HG03139 (cell line): ENCODE measurements at regions not wholly inside any gene's neighbourhood (a gene's known extent, or its start where the extent isn't known, plus 50 kb on each side); places are given as distances from the start of the nearest gene placed in this dataset.

Experiments
- ATAC-seq: cut with Tn5 transposase; IDR thresholded peaks from one replicate; pipeline ENCODE4 v1.9.1; 2021; ENCODE audit not compliant: unreplicated experiment

DNA sequence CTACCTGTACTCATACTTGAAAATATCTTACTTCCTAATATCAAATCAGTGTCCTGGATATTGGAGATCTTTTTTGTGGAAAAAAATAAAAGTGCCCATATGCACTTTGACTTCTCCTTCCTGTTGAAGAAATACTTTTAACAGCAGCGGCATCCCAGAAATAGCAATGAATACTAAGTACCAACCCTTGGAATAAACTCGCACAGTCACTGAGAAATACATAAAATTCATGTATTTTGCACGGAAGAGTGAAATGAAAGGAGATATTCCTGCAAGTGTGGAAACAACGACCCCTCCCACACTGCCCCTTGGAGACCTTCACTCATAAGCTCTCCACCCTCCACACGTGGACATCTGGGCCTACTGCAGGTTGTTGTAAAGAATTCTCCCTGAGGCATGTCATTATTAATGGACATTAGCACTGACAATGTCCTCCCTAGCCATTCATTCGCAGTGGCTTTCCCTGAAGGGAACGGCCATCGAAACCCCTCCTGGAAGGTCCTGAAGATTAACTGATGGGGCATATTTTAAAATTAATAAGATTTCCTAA lies 407.6 kb upstream of the PFKP start:
- ATAC-seq, result no peak

DNA sequence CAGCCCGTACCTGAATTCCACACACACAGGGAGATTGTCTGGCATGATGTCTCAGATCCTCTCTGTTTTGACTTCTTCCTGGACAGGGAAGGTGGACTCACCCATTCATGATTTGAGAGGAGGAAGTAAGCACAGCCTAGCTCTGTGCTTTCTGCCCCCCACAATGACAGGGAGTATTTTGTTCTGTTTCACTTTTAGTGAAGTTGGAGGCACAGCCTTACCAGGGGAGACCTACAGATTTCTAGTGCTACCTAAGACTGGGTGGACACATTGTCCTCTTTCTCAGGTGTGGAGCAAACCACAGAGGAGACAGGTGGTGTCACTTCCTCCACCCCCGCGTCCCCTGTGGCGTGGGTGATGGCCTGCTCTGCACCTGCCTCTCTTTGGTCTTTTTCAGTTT lies 408.6 kb upstream of the PFKP start:
- no peak for ATAC-seq

DNA sequence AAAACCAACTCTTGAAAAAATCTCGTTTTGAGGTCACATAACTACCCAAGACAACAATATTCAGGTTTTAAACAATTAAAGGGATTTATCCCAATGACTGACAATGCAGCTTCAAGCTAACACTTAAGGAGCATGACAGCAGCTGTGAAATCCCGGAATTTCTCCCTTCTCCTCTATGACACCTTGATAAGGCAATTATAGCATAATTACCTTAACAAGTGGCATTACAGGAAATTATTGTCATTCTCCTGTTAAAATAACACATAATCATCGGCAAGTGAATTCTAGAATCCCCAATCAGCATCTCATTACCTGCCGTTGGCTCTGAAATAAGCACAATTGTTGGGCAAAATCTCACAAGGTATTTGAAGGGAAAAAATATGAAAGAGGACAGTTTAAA lies 417.0 kb upstream of the PFKP start:
- ATAC-seq, result no peak

DNA sequence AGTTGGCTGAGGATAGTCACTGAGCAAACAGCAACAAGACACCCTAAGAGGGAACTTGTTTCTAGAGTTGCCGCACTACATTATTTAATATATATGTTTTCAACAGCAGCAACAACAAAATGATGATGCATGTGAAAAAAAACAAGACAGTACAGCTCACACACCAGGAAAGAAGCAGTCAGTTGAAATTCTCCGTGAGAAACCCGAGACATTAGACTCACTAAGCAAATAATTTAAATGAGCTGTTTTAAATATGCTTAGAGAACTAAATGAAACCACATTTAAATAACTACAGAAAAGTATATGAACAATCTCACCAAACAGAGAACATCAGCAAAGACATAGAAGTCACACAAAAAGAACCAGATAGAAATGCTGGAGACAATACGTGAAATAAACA lies 426.3 kb upstream of the PFKP start:
- ATAC-seq, result no peak

DNA sequence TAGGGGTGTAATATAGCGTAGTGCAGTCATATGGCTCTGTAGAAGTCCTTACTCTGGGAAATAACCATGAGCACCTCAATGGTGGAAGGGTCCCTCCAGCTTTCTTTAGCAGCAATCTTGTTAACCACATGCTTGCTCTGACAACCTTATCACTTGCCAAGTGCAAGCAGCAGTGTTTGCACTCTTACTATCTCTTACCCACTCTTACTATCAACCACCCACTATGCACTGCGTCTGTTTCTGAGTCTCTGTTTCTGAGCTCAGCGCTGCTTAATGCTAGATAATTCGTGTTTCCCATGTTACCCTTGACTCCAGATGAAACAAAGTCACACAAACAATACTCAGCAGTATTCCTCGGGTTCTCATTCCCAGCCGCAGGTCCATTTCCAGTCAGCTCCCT lies 433.7 kb upstream of the PFKP start:
- ATAC-seq, result no peak

DNA sequence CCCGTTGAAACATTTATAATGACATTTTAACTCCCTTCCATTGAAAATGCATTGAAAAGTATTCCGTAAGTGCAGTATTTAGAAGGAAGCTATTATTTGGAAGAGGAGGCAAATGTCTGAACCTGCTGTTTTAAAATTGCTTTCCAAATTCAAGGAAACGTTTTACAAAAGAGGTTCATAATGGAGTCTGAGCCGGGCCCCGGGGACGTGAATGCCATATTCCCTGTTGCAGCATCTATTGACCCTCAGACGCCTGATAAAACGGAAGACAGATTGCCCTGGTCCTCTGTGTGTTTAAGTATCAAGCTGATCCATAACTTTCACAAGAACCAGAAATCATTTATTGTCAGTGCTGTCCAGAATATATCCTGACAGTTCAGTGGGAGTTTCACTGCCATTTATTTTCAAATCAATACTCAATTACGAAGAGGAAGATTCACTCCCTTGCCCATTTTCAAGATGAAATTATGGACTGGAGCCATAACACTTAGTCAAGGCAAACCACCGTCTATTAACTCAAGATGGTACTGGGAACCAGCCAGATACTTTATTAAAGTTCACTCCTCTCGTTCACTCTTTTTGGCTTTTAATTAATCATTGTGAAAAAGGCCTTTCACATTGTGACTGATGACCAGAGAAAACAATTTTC lies 435.7 kb upstream of the PFKP start:
- no peak for ATAC-seq

- no peak for ATAC-seq
Observed at GRCh38 chr10:2628705-2629104, 438.6 kb upstream of the PFKP start.

GRCh38 chr10:2627969-2628368 lies 439.4 kb upstream of the PFKP start:
- ATAC-seq, result no peak

DNA sequence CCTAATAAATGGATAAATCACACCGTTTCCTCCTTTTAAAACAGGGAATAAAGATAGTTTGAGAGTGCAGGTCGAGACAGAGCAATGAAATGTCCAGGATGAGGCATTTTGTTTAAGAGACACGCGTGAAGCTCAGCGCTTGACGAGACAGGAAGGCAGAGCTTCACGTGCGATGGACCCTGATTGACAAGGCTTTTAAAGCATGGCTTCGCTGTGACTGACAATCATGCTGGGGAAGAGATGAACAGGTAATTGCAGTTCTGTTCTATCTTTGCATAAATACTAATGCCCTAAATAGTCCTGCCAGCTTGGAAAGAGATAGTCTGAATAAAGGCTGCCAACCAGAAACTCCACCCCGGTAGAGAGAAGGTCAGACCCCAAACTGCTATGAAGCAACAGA lies 442.3 kb upstream of the PFKP start:
- ATAC-seq, result no peak

DNA sequence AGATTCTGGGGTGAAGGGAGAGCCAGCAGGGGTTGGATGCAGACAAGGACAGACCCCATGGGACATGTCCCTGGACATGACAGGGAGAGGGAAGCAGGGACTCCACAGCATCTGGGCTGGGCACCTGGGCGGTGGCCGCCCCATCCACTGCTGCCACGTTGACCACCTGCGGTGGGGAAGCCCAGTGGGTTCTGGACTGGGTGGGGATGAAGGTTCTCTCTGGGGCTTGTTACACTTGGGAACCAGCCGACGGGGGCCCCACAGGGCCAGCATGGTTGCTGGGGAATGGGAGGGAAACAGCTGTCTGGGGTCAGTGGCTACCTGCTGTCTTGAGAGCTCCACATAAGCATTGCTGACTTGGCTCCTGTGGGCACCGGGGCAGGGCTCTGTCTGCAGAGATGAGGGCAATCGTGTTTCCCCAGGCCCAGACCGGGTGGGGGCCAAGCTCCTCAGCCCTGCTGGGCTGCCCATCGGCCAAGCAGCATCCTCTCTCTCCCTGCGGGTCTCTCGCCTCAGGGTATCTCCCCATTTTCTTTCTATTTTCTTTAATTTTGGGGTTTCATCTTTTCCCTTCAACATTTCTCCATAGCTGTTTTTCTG lies 443.6 kb upstream of the PFKP start:
- ATAC-seq, result no peak

GRCh38 chr10:2620827-2621521 lies 446.4 kb upstream of the PFKP start:
- ATAC-seq, result no peak

DNA sequence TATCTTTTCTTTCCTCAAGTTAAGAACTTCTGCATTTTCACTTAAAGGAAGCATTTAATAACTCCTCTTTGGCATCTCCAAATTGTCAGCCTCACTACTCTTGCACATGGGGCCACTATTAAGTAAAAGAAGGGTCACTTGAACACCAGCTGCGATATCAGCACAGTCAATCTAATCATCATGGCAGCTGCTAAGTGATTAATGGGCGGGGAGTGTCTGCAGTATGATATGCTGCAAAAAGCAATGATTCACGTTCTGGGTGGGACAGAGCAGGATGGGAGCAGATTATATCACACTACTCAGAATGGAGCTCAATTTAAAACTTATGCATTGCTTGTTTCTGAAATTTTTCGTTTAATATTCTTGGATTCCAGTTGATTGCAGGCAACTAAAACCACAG lies 447.4 kb upstream of the PFKP start:
- no peak for ATAC-seq

DNA sequence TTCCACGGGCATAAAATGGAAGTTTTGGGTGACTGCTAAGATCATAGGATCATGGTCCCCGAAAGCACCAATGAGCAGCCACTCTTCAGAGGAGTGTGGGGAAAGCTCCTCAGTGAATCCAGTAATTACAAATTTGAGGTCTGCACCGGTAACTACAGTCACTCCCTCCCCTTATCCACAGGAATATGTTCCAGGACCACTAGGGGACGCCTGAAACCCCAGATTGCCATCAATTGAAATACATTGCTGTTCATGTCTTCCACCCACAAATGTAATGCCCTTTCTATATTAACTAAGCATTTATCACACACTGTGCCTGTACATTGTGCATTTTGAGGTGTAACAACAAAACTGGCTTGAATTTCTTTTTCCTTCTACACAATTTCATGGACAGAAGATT lies 447.9 kb upstream of the PFKP start:
- no peak for ATAC-seq

GRCh38 chr10:2618690-2619089 lies 448.7 kb upstream of the PFKP start:
- no peak for ATAC-seq

DNA sequence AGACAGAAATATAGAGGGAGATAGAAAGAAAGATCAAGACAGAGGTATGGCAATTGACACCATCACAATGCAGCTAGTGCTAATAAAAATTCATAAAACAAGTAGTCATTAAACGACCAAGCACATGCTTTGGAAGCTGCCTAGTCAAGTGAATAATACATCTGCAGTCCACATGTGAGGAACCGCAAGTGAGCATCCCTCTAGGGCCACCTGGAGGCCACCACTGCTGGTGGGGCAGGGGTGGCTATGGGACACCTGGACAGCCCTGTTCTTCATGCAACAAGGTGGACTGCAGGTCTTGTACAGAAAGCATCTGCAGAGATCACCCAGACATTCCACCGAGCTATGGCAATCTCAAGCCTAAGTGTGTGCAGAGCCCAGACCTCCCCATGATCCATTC lies 451.1 kb upstream of the PFKP start:
- no peak for ATAC-seq

- no peak for ATAC-seq
Observed at GRCh38 chr10:2611603-2612002, 455.7 kb upstream of the PFKP start.

DNA sequence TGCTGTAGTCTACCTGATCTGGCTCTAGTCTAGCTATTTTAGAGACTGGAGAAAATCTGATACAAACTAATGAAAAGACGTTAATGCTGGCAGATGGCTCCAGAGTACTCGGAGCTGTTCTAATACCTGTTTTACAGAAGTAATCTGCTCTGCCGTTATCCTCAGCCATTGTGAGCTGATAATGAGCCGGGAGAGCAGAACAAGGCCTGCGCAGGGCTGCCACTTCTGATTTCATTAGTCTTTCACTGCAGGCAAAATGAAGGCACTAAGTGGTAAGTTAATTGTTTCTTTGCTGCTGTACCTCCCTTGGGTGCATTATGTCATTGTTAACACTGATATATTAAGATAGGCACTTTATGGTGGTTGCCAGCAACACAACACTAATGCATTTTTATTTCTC lies 456.4 kb upstream of the PFKP start:
- no peak for ATAC-seq

GRCh38 chr10:2604891-2605290 lies 462.5 kb upstream of the PFKP start:
- ATAC-seq, result no peak

DNA sequence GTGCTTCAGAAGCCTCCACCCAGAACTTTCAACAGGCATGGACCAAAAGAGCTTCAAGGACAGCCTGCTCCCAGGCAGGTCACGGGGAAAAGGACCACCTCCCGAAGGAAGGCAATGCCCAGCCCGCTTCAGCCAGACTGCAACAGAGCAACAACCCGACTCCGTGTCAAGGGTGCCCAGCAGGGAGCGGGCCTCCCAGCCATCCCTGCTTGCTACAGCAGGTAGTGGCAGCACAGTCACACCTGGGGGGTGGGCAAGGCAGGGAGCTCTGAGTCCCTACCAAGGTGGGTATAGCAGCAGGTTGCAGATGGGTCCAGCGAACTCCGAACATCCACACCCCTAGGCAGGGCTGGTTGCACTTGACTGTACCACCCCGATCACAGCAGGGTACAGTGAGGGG lies 467.8 kb upstream of the PFKP start:
- no peak for ATAC-seq

- no peak for ATAC-seq
Observed at GRCh38 chr10:2592360-2593160, 474.8 kb upstream of the PFKP start.

DNA sequence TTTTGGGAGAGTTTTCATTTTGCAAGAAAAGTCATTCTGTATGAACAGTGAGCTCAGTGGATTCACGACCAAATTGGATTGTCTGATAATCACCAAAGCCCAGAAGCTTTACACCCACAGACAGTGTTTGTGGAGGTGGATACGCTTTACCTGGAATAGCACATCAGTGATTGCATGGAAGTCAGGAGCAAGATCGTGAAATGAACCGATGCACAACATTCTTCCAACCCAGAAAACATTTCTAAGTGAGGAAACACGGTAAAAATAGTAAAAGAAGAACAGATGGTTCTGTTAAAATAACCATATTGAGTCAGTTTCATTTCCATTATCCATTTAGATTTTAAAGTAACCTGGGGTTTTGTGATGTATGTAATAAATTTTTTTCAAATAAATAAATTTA lies 478.2 kb upstream of the PFKP start:
- no peak for ATAC-seq

DNA sequence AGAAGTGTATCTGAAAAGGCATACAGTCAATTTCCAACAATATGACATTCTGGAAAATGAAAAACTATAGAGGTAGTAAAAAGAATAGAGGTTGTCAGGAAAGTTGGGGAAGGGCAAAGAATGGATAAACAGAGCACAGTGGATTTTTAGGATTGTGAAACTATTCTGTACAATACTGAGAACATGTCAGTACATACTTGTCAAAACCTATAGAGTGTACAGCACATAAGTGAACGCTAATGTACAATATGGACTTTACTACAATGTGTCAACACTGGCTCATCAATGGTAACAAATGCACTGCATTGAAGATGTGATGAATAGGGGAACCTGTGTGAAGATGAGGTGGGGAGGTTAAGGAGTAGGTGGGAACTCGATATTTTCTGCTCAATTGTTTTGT lies 483.0 kb upstream of the PFKP start:
- no peak for ATAC-seq
